Stimulated activated CD4-positive, alpha-beta T cell treated with anti-CD3 and anti-CD28 coated beads, Interleukin-2, amount 100 ng/mL, for 24 hours (primary cell): ENCODE measurements at regions not wholly inside any gene's neighbourhood (a gene's known extent, or its start where the extent isn't known, plus 50 kb on each side); places are given as distances from the start of the nearest gene placed in this dataset.
A peak's percentile ranks its signal among the peaks of the same experiment; 100 is the strongest.

Experiments
- DNase-seq, 2 donors: peaks; one replicate each; pipeline ENCODE4 v3.0.0-alpha.2; 2020

DNA sequence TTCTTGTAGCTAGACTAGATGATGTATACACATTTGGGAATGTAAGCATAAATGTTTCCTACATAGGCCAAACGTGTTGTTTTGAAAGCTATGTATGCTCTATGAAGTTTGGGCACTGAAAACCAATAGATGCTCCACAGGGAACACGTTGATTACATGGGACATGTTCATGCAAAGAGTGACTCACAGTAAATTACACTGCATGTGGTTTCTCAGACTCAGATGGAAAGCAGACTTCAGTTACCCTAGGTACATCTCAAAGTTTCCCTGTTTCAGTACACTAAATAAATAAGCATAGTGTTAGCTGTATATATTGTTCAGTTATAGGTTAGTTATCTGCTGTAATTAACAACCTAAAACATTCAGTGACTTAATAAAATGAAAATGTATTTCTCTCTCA, 301.9 kb upstream of the RUNX1 start:
- DNase-seq: no peak

DNA sequence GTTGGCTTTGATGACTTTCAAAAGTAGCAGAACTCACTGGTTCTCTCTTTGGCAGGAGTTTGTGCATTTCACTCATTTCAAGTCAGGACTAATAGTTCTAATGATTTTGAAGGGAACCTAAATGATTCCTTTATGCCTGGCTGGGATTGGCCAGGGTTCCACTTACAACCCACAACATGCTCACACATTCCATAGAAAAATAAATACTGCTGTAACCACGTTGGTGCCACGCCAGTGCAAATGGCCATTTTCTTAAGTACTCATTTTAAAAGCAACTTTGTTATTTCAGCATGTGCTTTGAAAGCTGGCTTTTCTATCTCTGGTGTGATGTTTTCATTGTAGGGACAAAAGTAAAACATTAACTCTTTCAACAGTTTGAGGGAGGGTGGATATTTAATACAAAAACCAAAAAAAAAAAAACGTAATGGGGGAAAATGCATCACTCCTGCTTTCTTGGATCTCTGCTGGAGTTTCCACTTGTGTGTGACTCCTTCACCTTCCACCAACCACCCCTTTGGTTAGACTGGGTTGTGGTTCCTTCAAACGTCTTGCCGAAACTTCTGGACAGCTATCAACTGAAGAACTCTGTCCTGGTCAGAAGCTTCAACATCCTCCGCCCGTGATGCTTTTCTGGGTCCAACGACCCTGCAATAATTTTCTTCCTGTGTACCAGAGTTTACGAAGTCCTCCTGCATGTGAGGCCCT, 300.4 kb upstream of the RUNX1 start:
- DNase-seq: no peak

DNA sequence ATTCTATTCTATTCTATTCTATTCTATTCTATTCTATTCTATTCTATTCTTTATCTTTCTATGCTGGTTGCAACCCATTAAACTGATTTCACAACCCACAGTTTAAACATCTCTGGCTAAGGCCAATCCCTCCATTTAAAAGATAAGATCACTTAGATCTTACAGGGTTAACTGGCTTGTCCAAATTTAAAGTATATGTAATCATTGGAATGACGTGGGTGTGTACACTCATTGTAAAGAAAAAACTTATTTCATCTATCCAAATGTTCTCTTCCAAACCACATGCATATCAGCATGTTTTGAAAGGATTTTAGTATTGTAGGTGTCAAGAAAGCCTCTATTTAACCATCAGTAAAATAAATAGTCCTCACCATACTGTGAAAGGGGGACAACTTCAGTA, 299.6 kb upstream of the RUNX1 start:
- DNase-seq: no peak

DNA sequence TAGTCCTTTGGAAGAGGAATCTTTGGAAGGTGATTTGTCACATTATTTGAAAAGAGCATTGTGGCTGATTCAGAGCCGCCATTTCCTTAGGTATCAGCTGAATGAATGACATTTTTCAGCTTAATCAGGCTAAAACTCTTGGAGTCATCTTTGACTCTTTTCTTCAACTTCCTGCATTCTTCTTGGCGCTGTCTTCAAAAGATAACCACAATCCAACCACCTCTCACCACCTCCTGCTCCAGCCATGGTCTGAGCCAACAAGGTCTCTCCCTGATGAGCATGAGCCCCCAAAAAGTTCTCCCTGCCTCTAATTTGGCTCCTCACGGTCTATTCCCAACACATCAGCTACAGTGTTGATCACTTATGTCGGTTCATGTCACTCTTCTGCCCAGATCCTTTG, 297.6 kb upstream of the RUNX1 start:
- DNase-seq: no peak

DNA sequence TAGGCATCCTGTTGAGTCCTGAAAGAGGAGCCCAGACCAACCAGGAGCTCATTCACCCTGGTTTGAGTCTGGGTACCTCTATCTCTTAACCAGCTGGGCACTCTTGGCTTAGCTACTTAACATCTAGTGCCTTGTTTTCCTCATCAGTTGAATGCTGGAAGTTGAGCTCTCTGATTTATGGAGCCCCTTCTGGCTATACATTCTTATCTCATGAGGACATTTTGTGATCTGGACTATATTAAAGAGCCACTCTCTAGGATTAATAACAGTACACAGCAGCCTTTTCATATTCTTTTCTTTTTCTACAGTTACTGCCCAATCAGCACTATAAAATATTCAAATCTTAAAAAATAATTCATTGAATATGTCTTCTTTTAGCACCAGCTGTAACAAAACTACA, 296.9 kb upstream of the RUNX1 start:
- no peak for DNase-seq

DNA sequence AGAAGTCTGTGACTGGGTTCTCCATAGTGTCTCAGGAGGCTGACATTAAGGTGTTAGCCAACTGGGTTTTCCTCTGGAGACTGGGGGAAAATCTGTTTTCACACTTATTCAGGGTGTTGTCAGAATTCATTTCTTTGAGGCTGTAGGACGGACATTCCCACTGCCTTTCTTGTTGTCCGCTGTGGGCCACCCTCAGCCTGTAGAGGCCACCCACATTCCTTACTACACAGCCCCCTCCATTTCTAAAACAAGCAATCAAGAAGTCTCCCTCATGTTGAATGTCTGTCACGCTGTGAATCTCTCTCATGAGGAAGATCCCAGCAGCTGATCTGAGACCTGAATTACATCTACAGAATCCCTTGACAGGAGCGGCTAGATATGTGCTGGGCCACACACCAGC, 295.5 kb upstream of the RUNX1 start:
- DNase-seq: no peak

DNA sequence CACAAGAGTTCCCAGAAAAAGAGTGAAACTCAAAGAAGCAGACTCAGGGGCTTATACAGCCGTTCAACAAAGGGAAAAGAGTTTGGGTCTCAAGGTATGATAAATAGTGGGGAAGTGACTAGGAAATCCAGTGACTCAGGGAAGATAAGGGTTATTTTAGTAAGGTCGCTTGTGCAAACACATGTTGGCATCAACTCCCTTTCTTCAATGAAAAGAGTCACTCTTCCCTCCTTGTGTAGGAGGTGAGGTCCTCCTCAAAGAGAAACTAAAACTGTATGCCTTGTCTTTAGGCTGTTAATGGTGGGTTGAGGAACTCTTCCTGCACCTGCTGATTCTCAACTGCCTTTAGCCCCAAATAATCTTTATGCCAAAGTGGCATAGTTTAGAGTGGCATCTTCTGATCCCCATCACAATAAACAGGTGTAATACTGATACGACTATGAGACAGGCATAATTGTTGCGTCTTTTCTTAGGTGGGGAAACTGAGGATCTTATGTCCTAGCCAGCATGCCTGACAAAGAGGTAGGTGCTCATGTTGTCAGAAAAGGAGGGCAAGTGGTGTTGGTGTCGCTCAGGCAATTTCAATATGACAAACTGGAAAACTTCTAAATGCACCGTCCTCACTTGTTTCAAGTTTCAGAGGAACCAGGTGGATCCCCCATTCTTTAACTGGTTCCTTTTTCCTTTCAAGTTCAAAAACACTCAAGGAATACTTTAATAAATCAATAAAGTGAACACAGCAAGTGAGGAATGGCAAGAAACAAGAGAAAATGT, 294.1 kb upstream of the RUNX1 start:
- no peak for DNase-seq

DNA sequence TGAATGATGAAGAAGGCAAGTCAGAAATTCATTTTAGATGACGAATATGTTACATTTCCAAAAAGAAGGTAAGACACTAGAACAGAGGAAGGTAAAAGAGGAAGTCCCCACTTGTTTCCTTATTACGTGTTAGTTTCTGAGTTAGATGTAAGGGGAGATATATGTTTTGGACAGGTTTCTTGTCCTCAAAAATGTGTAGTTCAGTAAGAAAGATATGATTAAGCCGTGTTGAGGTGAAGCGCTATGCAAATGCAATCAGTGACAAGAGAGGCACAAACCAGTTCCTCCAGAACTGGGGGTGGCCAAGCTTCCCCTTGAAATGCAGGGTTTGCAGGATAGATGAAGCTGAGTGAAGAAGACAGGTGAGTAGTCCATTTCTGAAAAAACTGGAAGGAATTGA, 293.3 kb upstream of the RUNX1 start:
- peak; percentile 33 to 52 for DNase-seq

DNA sequence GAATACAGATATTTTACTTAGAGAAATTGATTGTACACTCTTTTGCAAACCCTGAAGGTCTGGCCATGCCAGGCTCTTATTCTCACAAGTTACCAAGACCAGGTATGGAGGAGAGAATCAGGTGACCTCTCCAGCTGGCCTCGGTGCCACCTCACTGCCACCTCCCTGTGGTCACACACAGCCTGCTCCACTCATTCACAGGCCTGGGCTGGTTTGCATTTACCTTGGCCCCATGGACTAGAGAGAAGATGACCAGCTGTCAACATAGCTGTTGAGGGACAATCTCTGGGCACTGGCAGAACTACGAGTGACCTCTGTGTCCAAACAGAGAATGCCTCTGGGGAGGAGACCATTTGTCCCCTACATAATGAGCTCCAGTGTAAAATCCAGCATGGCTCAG, 291.2 kb upstream of the RUNX1 start:
- DNase-seq: no peak

DNA sequence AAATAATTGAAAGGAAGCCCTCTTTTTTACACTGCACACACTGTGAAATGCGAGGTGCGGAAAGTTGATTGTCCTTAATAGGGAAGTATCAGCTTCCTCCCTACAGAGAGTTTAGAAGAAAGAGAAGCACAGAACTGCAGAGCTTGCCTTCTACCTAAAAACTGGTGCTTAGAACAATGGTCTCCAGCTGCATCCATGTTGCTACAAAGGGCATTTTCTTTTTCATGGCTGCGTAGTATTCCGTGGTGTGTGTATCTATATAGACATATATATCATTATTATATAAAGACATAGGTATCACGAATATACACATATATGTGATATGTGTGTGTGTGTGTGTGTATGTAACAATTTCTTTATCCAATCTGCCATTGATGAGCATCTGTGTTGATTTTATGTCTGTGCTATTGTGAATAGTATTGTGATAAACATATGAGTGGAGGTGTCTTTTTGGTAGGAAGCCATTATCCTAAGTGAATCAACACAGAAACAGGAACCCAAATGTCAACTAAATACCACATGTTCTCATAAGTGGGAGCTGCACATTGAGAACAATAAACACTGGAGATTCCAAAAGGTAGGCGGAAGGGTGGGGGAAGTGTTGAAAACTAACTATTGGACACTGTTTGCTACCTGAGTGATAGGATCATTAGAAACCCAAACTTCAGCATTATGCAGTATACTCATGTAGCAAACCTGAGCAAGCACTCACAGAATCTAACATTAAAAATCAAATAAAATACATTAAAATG, 290.0 kb upstream of the RUNX1 start:
- no peak for DNase-seq

DNA sequence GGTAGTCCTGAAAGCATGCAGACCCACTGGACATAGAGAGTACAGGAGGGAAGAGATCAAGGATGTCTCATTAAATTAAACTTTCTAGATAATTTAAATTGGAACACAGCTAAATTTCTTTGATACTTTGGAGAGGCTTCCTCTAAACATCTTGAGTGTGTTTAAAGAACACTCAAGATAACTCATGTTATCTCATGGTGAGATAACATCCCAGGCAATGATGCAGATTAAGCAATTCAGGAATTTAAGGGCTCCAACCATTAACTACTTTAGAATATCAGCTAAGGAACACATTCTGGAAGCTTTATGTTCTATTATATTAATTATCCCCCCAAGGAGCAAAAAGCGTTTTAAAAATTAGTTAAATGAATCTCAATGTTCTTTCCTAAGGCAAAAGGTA, 289.2 kb upstream of the RUNX1 start:
- no peak for DNase-seq

DNA sequence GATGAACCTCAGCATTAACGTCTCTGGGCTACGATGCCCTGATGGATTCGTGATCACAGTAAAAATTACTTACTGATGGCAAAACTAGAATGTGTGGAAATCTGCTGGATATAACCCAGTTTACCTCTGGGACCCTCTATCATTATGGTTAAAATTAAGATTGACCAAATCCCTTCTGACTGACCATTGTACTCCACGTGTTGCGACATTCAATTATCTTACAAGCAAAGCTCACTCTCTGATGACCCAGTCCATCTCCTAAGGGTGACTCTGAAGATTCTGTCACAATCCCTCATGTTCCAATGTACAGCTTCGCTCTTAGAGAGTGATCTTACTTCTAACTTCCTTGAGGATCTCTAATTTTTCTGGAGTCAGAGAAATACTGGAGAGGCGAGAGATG, 288.5 kb upstream of the RUNX1 start:
- DNase-seq: no peak

DNA sequence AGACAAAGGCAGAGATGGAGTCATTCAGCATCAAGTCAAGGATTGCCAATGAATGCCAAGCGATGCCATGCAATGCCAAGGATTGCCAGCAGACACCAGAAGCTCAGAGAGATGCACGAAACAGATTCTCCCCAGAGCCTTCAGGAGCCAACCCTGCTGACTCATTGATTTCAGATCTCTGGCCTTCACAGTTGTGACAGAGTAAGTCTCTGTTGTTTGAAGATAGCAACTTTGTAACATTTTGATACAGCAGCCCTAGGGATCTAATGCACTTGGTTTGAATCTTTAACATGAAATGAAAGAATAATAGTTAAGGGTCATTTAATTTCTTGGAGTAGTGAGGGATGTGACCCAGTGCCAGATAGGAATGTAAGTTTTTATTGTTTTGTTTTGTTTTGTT, 287.4 kb upstream of the RUNX1 start:
- DNase-seq: no peak

DNA sequence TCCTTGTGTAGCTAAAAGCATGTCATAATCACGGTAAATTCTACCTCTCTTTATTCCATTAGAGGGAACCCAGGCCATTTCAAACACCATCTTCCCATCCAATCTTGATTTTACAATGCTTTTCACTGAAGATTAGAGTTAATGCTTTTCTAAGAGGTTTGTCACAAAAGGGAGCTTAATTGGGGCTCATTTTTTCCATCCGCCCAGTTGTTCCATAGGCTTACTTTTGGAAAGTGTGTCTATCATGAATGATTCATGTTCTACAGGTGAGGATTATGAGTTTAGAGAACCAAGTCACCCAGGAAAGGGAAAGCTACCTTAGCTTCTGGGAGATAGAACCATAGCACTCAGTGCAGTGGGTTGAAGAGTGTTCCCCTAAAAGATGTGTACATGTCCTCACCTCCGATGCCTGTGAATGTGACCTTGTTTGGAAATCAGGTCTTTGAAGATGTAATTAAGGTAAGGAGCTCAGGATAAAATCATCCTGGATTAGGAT, 286.9 kb upstream of the RUNX1 start:
- DNase-seq: peak in 1 of 2 donors; percentile 24

DNA sequence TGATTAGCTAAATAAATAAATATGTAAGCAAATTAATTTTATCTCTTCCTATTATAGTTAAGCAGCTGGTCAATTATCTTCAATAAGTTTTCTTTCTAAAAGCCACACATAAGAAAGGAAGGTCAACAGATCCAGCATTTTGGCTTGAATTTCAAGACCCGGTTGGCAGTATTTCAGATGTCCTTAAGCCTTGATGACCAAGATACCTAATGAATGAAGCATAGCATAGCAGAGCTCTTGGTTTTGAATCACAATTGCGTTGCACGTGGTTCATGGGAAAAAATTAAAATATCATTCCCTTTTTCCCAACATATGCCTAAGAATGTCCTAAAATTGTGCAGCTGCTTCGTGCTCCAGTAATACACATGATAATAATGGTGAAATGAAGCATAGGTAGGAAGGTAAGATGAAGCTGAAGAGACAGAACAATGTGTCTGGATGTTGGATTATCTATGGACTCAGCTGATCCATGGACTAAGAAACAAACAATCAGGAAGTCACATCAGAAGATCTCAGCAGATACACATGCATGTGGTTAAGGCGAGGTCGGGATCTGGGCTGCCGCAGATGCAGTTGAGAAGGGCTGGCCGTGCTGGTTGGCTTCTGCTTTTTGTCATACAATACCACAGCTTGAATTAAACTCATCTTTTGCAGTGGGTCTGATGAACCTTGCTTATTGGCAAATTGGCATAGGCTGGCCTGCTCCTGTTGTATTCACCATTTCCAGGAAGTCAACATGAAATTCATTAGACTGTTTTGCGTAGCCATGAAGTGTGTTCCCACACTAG, 284.9 kb upstream of the RUNX1 start:
- no peak for DNase-seq

DNA sequence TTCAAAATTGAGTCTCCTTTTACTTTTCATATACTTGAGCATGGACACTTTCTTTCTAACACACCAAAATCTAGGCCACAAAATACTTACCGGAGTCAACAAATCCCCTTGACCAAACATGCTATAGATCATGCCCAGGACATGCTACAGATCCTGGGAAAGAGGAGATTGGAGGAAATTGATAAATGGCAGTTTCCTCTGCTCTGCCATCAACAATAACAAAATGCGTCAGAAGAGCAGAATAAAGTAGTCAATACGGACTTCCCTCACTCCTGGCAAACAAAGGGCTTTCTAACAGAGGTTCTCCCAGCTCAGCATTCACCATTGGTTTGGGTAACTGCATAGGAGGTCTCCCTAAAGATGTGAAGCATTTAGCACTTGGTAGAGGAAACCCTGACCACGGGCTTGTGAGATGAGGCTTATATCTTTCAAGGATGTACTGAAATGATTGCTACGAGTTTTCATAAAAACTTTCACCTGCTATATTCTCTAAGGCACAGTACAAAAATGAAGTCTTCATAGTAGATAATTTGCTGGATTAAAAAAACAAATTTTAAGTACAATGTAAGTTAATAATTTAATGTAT, 283.8 kb upstream of the RUNX1 start:
- DNase-seq: no peak

DNA sequence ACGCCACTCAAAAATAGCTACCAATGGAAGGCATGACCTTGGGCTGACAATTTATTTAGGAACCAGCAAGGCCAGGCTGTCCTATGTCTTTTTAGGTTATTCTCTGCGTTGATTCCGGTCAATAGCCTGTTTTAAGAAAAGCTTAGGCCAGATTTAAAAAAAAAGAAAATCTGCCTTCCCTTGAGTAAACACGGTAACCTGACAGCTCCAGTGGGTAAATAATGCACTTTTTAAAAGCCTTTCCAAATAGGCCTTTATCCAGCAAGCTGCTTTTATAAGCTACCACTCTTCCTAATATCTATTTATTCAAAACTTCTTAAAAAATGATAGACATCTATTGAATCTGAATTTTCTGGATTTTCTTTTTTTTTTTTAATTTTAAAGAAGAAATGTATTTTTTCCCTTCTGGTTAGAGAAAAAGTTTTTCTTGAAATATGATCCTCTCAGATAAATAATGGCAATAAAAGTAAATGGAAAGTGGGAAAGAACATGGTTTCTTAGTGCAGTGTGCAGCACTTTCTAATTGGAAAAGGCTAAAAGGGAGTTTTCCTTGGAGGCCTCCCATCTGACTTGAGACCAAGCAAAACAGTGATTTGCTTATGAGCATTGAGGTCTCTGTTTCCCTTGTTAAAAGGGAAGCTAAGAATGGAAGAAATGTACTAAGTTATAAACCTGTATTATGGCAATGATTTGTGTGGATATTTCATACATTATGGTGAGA, 281.0 kb upstream of the RUNX1 start:
- no peak for DNase-seq

DNA sequence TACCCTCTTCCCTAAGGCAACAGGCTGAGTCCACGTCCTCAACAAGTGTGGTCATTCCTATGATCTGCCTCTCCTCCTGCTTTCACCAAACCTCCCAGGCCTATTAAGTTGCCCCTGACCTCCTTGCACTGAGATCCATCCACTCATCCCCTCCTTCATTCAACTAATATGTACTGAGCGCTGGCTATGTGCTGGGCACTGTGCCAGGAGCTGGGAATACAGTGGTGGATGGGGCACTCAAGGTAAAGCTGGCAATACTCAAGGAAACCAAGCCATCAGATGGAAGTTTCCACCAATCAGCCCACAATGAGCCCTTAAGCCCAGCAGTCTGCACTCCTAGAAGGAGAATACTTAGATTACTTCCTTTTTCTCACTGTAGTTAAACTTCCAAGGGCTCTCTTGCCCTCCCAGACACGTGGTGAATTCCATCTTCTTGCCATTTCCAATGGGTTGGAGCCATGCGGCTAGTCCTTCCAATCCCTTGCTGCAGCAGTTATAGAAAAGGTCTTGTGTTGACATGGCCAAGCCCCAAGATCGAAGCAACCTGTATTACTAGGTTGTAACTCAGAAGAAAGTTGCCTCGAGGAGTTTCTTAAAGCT, 279.9 kb upstream of the RUNX1 start:
- DNase-seq: no peak

DNA sequence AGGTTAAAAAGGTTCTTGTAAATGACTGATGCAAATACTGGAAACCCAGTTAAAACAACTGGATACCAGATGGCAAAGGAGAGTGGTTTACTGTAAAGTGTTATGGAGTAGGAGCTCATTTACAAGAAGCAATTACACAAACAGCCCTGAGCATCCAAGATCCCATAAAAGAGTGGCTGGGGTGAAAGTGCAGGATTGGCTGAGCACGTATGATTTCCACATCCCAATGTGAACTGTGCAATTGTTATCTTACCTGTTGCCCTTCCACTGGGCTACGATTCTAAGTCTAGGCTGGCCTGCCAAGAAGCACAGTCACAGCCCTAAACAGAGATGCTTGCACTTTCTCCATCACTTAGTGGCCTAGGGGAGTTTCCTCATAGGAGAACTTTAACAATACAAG, 277.6 kb upstream of the RUNX1 start:
- DNase-seq: no peak

DNA sequence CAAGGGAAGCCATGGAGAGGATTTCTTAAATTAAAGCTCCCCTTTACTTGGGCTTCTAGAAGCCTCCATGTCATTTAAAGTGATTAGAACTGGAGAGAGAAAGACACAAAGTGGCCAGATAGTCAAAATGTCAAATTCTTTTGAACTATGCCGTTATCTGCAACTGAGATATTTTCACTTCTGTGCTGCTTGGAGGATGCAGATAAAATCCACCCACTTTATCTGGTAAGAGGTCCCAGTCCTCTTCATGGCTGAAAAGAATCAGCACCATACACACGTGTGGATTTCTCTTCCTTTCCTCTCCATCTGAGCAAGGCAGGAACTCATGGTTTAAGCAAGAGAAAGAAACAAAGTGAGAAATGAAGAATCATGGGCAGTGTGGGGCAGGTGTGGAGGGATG, 276.9 kb upstream of the RUNX1 start:
- DNase-seq: no peak
